Sigmoid colon (tissue), 4 donors: ENCODE measurements at regions not wholly inside any gene's neighbourhood (a gene's known extent, or its start where the extent isn't known, plus 50 kb on each side); places are given as distances from the start of the nearest gene placed in this dataset.

Source experiments
- CTCF ChIP-seq, 4 experiments: fragments of 450-650 bp in 3 of 4; fragments of 200-600 bp in 1 of 4; IDR thresholded peaks; one replicate each; pipeline ENCODE4 v1.5.1; 2016 to 2019; ENCODE audit warnings: antibody characterized with exemption in 4 of 4, mild to moderate bottlenecking in 3 of 4, moderate library complexity in 2 of 4
- POLR2AphosphoS5 ChIP-seq, 4 donors: sonication (generic); formaldehyde crosslinking; IDR thresholded peaks; one replicate each; pipeline ENCODE4 v1.6.1; 2017; ENCODE audit warnings: antibody characterized with exemption in 4 of 4

- TF ChIP-seq CTCF (IDR thresholded peaks at IDR 0.05) (no peak), POLR2AphosphoS5 (IDR thresholded peaks at IDR 0.05) (no peak)
These were observed 478.0 kb downstream of the PDHA2 start for GRCh38 chr4:96317891-96318290.
